Motor neuron (in vitro differentiated cells): ENCODE measurements at regions not wholly inside any gene's neighbourhood (a gene's known extent, or its start where the extent isn't known, plus 50 kb on each side); places are given as distances from the start of the nearest gene placed in this dataset.

ENCODE experiments used
- ATAC-seq, 8 experiments: fragments of 200-7000 bp; cut with Tn5 transposase; replicated peaks in 6 of 8; 2 replicates each; pipeline ENCODE4 v1.8.0; 2021; ENCODE audit warnings: mild to moderate bottlenecking in 8 of 8, moderate library complexity in 8 of 8
- H3K27ac ChIP-seq, 2 donors: fragments of 250-450 bp; sonication (Bioruptor Pico); 2 replicates each; pipeline ENCODE4 v1.9.0; 2021; ENCODE audit warnings: antibody characterized with exemption in 2 of 2, mild to moderate bottlenecking in 2 of 2, moderate library complexity in 1 of 2
- H3K4me1 ChIP-seq, 2 donors: fragments of 250-450 bp; sonication (Bioruptor Pico); replicated peaks in 1 of 2; 2 replicates each; pipeline ENCODE4 v1.6.1; 2021; ENCODE audit warnings: antibody characterized with exemption in 2 of 2, mild to moderate bottlenecking in 2 of 2, moderate library complexity in 1 of 2
- H3K4me3 ChIP-seq, 5 donors: fragments of 250-450 bp; sonication (Bioruptor Pico); 2 replicates each; pipeline ENCODE4 v1.9.0; 2021; ENCODE audit warnings: antibody characterized with exemption in 5 of 5, mild to moderate bottlenecking in 5 of 5, moderate library complexity in 4 of 5
- WGBS, 10 experiments: fragments of 450-650 bp; shearing (Covaris generic); methylation state at CpG; one replicate each; pipeline ENCODE4 v1.0.0; 2022; 5-methylcytosine and 5-hydroxymethylcytosine counted together
- in situ Hi-C, 9 experiments: fragments of 400-800 bp; cut with MboI; loops; one replicate each; pipeline ENCODE4 v1.15.0; 2021; ENCODE audit warnings: low sequenced_read_pairs in 9 of 9, low pct_unique_long_range_greater_than_20kb in 2 of 9; ENCODE audit not compliant: unreplicated experiment in 9 of 9

DNA sequence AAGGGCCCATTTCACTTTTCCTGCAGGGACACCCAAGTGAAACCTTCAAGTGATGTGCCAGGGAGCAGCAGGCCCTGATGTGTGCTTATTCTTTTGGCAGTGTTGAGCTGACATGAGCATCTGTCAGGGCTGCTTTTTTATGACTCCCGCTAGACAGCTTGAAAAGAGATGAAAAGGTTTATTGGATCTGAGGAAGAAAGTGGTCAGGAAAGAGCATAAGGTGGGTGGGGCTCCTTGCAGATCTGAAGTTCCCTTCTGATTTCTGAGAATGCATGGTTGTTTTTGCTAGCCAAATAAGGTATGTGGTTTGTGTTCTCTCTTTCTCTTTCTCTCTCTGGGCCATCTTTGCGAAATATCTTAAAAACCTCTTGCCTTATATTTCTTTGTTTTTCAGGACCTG is 316.1 kb downstream of the DMRT2 start:
- ATAC-seq, result no peak
- no peak overlapping the region for H3K27ac ChIP-seq
- in situ Hi-C loops, result no loop called here

DNA sequence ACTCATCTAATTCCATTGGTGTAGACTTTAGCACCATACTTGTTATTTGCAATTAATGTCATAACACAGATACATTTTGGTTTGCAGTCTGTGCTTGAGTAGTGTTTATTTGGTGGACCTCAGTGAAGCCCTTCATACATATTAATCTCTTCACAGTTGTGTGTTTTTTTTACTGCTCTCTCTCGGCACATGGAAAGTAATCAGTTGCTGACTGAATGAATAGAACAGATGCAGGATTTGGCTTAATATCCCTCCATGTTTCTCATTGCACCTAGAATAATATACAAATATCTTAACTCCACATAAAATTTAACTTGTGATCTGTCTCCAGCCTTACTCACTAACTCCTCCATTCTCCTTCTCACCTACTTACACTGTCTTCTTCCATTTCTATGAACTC is 319.1 kb downstream of the DMRT2 start:
- ATAC-seq, result no peak
- in situ Hi-C loops, result no loop called here
- H3K4me3 ChIP-seq, result no peak overlapping the region
- no peak overlapping the region for H3K27ac ChIP-seq
- WGBS, 10 experiments, result 33 to 100% (median 68%) methylated on average over 1 of the region's 1 CpG; no CpG with 5 or more reads in 4 of the 10 experiments
- H3K4me1 ChIP-seq, result no peaks in the 10 kb centered on the region

More for the DNA sequence above, 316.1 kb downstream of the DMRT2 start:
- 21 to 88% (median 66%) methylated on average over 1 to 2 of the region's 2 CpGs; no CpG with 5 or more reads in 3 of the 10 experiments for WGBS, 10 experiments
- Histone ChIP-seq H3K4me1 (no peaks in the 10 kb centered on the region), H3K4me3 (no peak overlapping the region)

GRCh38 chr9:1373445-1373844 is 323.3 kb downstream of the DMRT2 start:
- no peaks in the 10 kb centered on the region for H3K4me1 ChIP-seq
- in situ Hi-C loops, result no loop called here
- 0 to 88% (median 46%) methylated on average over 1 to 5 of the region's 5 CpGs; no CpG with 5 or more reads in 1 of the 10 experiments for WGBS, 10 experiments

GRCh38 chr9:1383899-1384455 is 333.8 kb downstream of the DMRT2 start:
- 4 to 83% (median 60%) methylated on average over 1 to 4 of the region's 4 CpGs; no CpG with 5 or more reads in 1 of the 10 experiments for WGBS, 10 experiments
- no peak for ATAC-seq
- in situ Hi-C loops, result loop anchor here in 1 of 9 experiments (25.0 kb wide), 1 partner anchor 103 kb away; no protein-coding TSS in a partner anchor
- H3K4me1 ChIP-seq, result no peaks in the 10 kb centered on the region
- no peak overlapping the region for H3K27ac ChIP-seq
- no peak overlapping the region for H3K4me3 ChIP-seq

More at GRCh38 chr9:1373445-1373844, 323.3 kb downstream of the DMRT2 start:
- no peak overlapping the region for H3K4me3 ChIP-seq
- no peak for ATAC-seq
- no peak overlapping the region for H3K27ac ChIP-seq

GRCh38 chr9:1384816-1385215 is 334.7 kb downstream of the DMRT2 start:
- WGBS, 10 experiments, result 0 to 100% (median 60%) methylated on average over 1 to 2 of the region's 2 CpGs; no CpG with 5 or more reads in 3 of the 10 experiments
- Histone ChIP-seq H3K4me1 (no peaks in the 10 kb centered on the region), H3K27ac (no peak overlapping the region), H3K4me3 (no peak overlapping the region)
- ATAC-seq, result no peak
- in situ Hi-C loops, result loop anchor here in 1 of 9 experiments (25.0 kb wide), 1 partner anchor 102 kb away; no protein-coding TSS in a partner anchor

- ATAC-seq, result no peak
- 20 to 100% (median 80%) methylated on average over 1 to 4 of the region's 4 CpGs; no CpG with 5 or more reads in 1 of the 10 experiments for WGBS, 10 experiments
- Histone ChIP-seq H3K27ac (no peak overlapping the region), H3K4me1 (no peaks in the 10 kb centered on the region), H3K4me3 (no peak overlapping the region)
- in situ Hi-C loops, result loop anchor here in 1 of 9 experiments (25.0 kb wide), 1 partner anchor 101 kb away; no protein-coding TSS in a partner anchor
These were observed 336.3 kb downstream of the DMRT2 start for GRCh38 chr9:1386420-1386819.

- in situ Hi-C loops, result loop anchor here in 1 of 9 experiments (25.0 kb wide), 1 partner anchor 99 kb away; no protein-coding TSS in a partner anchor
- no peak overlapping the region for H3K4me3 ChIP-seq
- WGBS, 10 experiments, result 0 to 90% (median 63%) methylated on average over 1 to 4 of the region's 4 CpGs
- H3K27ac ChIP-seq, result no peak overlapping the region
- no peak for ATAC-seq
- no peaks in the 10 kb centered on the region for H3K4me1 ChIP-seq
These were observed 338.1 kb downstream of the DMRT2 start for GRCh38 chr9:1388216-1388615.

DNA sequence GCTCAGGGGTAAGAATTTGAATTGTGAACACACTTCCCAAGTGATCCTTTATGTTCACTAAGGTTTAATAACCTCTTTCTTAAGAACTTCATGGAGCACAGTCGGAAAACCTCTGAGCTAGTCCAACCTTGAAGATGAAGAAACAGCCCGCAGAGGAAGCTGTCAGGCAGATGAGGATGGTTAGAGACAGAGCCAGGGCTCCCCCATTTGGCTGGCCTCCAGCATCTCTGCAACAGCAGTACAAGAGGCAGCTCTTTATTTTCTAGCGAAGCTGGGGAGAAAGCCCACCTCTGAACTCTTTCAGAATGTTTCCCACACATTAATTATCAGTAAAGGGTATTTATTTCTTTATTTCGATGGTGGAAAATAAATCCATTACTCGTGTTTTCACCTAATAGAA is 350.8 kb downstream of the DMRT2 start:
- 4 to 65% (median 30%) methylated on average over 1 to 5 of the region's 5 CpGs; no CpG with 5 or more reads in 2 of the 10 experiments for WGBS, 10 experiments
- Histone ChIP-seq H3K27ac (no peak overlapping the region), H3K4me1 (no peaks in the 10 kb centered on the region), H3K4me3 (no peak overlapping the region)
- in situ Hi-C loops, result no loop called here
- ATAC-seq, result no peak

- in situ Hi-C loops, result no loop called here
- no peak for ATAC-seq
- H3K4me1 ChIP-seq, result no peaks in the 10 kb centered on the region
- H3K4me3 ChIP-seq, result no peak overlapping the region
- no peak overlapping the region for H3K27ac ChIP-seq
- WGBS, 10 experiments, result 0 to 83% (median 33%) methylated on average over 1 to 4 of the region's 4 CpGs; no CpG with 5 or more reads in 3 of the 10 experiments
These were observed 354.8 kb downstream of the DMRT2 start for GRCh38 chr9:1404940-1405339.

DNA sequence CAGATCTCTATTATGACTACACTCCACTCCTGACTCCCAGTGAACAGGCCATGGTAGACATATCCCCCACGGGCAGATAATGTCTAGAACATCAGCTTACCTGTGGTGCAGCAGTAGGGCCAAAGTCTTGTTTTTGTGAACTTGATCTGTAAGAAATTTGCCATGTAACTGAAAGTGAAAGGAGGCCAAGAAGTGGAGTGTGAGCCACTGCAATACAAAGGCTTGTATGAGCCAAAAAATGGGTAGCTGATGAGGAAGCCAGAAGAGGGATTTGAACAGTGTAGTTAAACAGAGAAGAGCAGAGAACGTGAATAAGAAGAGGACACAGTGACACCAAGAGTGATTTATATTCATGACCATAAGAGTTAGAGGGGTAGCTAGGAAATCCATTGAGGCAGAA is 361.7 kb downstream of the DMRT2 start:
- ATAC-seq, result no peak
- Histone ChIP-seq H3K4me3 (no peak overlapping the region), H3K27ac (no peak overlapping the region), H3K4me1 (no peaks in the 10 kb centered on the region)
- in situ Hi-C loops, result no loop called here
- 0 to 92% (median 26%) methylated on average over 2 of the region's 2 CpGs; no CpG with 5 or more reads in 2 of the 10 experiments for WGBS, 10 experiments

DNA sequence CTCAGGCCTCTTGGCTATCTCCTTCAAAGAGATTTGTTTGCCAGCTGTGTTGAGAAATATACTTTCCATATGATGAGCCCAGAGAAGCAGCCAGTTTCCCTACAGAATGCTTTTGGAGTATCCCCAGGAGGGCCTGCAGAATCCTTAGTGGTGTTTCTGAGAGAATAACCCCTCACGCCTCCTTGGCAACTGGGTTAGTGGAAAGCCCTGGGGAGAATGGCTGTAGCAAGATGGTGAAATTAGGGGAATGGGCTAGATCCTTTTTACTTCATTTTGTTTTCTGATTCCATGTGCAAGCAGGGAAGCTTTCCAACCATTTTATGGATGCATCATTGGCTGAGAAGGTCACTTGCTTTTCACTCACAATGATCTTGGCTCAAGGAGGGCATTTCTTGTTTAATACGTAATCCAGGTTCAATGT is 364.6 kb downstream of the DMRT2 start:
- in situ Hi-C loops, result no loop called here
- 33 to 100% (median 79%) methylated on average over 1 to 2 of the region's 2 CpGs; no CpG with 5 or more reads in 2 of the 10 experiments for WGBS, 10 experiments
- no peak overlapping the region for H3K4me3 ChIP-seq
- no peak overlapping the region for H3K27ac ChIP-seq
- no peak for ATAC-seq
- no peaks in the 10 kb centered on the region for H3K4me1 ChIP-seq

- WGBS, 10 experiments, result 0 to 100% (median 54%) methylated on average over 1 to 2 of the region's 2 CpGs; no CpG with 5 or more reads in 1 of the 10 experiments
- Histone ChIP-seq H3K4me3 (no peak overlapping the region), H3K4me1 (no peaks in the 10 kb centered on the region), H3K27ac (no peak overlapping the region)
- in situ Hi-C loops, result no loop called here
- peak in 2 of 8 experiments; percentile 36 to 72 for ATAC-seq
These were observed 365.0 kb downstream of the DMRT2 start for GRCh38 chr9:1415146-1415545.

DNA sequence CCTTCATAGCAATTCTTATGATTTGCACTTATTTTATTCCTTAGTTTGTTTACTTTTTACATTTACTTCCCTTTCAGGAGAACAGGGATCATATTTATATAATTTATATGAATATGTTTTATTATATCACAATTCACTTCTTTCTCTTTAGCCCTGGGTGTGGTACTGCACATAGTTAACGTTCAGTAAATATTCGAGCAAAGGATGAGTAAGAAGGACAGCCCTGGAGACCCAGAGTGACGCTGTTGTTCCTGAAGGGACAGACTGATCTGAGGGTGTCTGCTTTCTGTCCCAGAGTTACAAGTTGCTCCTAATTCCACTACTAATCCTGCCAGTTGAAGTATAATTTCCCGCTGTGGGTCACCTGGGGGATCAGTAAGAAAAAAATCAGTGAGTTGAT is 366.1 kb downstream of the DMRT2 start:
- Histone ChIP-seq H3K27ac (no peak overlapping the region), H3K4me3 (no peak overlapping the region), H3K4me1 (no peaks in the 10 kb centered on the region)
- in situ Hi-C loops, result no loop called here
- ATAC-seq, result peak in 2 of 8 experiments; percentile 32 to 63
- WGBS, 10 experiments, result 0 to 100% (median 79%) methylated on average over 2 to 4 of the region's 4 CpGs; no CpG with 5 or more reads in 1 of the 10 experiments

DNA sequence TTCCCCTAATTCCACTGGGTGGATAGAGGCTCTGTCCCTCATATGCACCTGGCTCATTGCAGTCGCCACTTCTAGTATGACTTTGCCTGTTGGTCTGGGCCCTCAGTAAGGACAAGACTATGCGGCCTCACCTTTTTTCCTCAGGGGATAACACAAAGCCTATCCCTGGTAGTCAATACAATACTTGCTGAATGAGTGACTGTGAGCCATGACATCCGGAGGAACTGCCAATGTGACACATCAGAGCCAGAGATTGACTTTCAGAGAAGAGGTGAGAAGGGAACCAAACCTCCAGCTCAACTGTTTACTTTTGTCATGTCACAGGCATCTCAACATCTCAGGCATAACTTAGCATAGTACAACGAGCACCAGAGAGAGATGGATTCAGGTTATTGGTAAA is 371.3 kb downstream of the DMRT2 start:
- in situ Hi-C loops, result no loop called here
- no peak for ATAC-seq
- WGBS, 10 experiments, result 0 to 100% (median 88%) methylated on average over 1 to 4 of the region's 4 CpGs; no CpG with 5 or more reads in 4 of the 10 experiments
- Histone ChIP-seq H3K4me3 (no peak overlapping the region), H3K4me1 (no peaks in the 10 kb centered on the region), H3K27ac (no peak overlapping the region)
